H9 (cell line): ENCODE measurements at regions not wholly inside any gene's neighbourhood (a gene's known extent, or its start where the extent isn't known, plus 50 kb on each side); places are given as distances from the start of the nearest gene placed in this dataset.

ENCODE experiments used
- DNase-seq: peaks from one replicate; pipeline ENCODE4 v3.0.0-alpha.2; 2017
- H2AFZ ChIP-seq: one replicate; pipeline ENCODE4 v1.6.1; 2013; ENCODE audit warnings: mild to moderate bottlenecking, low read length, control low read depth, moderate library complexity
- H2AK5ac ChIP-seq: 2 replicates; pipeline ENCODE4 v1.6.1; 2013; ENCODE audit warnings: low read length, control low read depth, mixed read lengths; ENCODE audit not compliant: insufficient read length
- H2BK120ac ChIP-seq: one replicate; pipeline ENCODE4 v1.6.1; 2013; ENCODE audit warnings: low read depth, mild to moderate bottlenecking, low read length, control low read depth, inconsistent platforms; ENCODE audit not compliant: poor library complexity, severe bottlenecking
- H2BK12ac ChIP-seq: 2 replicates; pipeline ENCODE4 v1.6.1; 2013; ENCODE audit warnings: low read length, control low read depth, mixed read lengths, low read depth; ENCODE audit not compliant: insufficient read length
- H2BK15ac ChIP-seq: 2 replicates; pipeline ENCODE4 v1.6.1; 2013; ENCODE audit warnings: low read depth, low read length, control low read depth
- H2BK20ac ChIP-seq: one replicate; pipeline ENCODE4 v1.6.1; 2013; ENCODE audit warnings: low read depth, mild to moderate bottlenecking, low read length, control low read depth, inconsistent platforms; ENCODE audit not compliant: poor library complexity, severe bottlenecking
- H2BK5ac ChIP-seq: 2 replicates; pipeline ENCODE4 v1.6.1; 2013; ENCODE audit warnings: low read length, control low read depth, mixed read lengths; ENCODE audit not compliant: insufficient read length
- H3K14ac ChIP-seq: 2 replicates; pipeline ENCODE4 v1.6.1; 2013; ENCODE audit warnings: low read length, control low read depth; ENCODE audit not compliant: insufficient read depth
- H3K18ac ChIP-seq: 2 replicates; pipeline ENCODE4 v1.6.1; 2013; ENCODE audit warnings: low read depth, mild to moderate bottlenecking, mixed read lengths, low read length, control low read depth; ENCODE audit not compliant: insufficient read length
- H3K23ac ChIP-seq: 2 replicates; pipeline ENCODE4 v1.6.1; 2013; ENCODE audit warnings: low read length, control low read depth, mixed read lengths, low read depth; ENCODE audit not compliant: insufficient read length
- H3K23me2 ChIP-seq: 2 replicates; pipeline ENCODE4 v1.6.1; 2013; ENCODE audit warnings: low read depth, mild to moderate bottlenecking, mixed read lengths, low read length, control low read depth; ENCODE audit not compliant: insufficient read length, poor library complexity, severe bottlenecking
- H3K27ac ChIP-seq: 2 replicates; pipeline ENCODE4 v1.5.1; 2013; ENCODE audit warnings: low read length, control low read depth, mixed read lengths, low read depth; ENCODE audit not compliant: insufficient read length
- H3K27me3 ChIP-seq: 2 replicates; pipeline ENCODE4 v1.6.1; 2013; ENCODE audit warnings: low read length, control low read depth, inconsistent platforms; ENCODE audit not compliant: insufficient read depth
- H3K4ac ChIP-seq: 2 replicates; pipeline ENCODE4 v1.6.1; 2013; ENCODE audit warnings: low read depth, mild to moderate bottlenecking, control low read depth, inconsistent platforms, low read length, moderate library complexity
- H3K4me1 ChIP-seq: 2 replicates; pipeline ENCODE4 v1.6.1; 2013; ENCODE audit warnings: low read length, control low read depth, inconsistent platforms; ENCODE audit not compliant: insufficient read depth
- H3K4me2 ChIP-seq: 2 replicates; pipeline ENCODE4 v1.6.1; 2013; ENCODE audit warnings: low read length, control low read depth, mixed read lengths; ENCODE audit not compliant: insufficient read length, insufficient read depth
- H3K56ac ChIP-seq: 2 replicates; pipeline ENCODE4 v1.6.1; 2013; ENCODE audit warnings: low read depth, mild to moderate bottlenecking, mixed read lengths, low read length, control low read depth; ENCODE audit not compliant: insufficient read length
- H3K79me1 ChIP-seq: 2 replicates; pipeline ENCODE4 v1.6.1; 2013; ENCODE audit warnings: low read depth, mild to moderate bottlenecking, moderate library complexity, low read length, control low read depth, inconsistent platforms; ENCODE audit not compliant: insufficient read depth, poor library complexity, severe bottlenecking
- H3K79me2 ChIP-seq: 2 replicates; pipeline ENCODE4 v1.6.1; 2013; ENCODE audit warnings: low read length, control low read depth, inconsistent platforms; ENCODE audit not compliant: insufficient read depth
- H3K9ac ChIP-seq: 2 replicates; pipeline ENCODE4 v1.6.1; 2013; ENCODE audit warnings: low read length, control low read depth, mixed read lengths; ENCODE audit not compliant: insufficient read length; ENCODE audit errors: extremely low read depth
- H3K9me3 ChIP-seq: one replicate; pipeline ENCODE4 v1.6.1; 2013; ENCODE audit warnings: low read depth, low read length, inconsistent platforms; ENCODE audit not compliant: control insufficient read depth
- H3T11ph ChIP-seq: one replicate; pipeline ENCODE4 v1.6.1; 2013; ENCODE audit warnings: mild to moderate bottlenecking, low read length, control low read depth, inconsistent platforms
- H4K20me1 ChIP-seq: one replicate; pipeline ENCODE4 v1.6.1; 2013; ENCODE audit not compliant: control insufficient read depth, insufficient read length, insufficient read depth
- H4K5ac ChIP-seq: 2 replicates; pipeline ENCODE4 v1.6.1; 2013; ENCODE audit warnings: low read depth, mild to moderate bottlenecking, mixed read lengths, low read length, control low read depth; ENCODE audit not compliant: insufficient read length
- H4K8ac ChIP-seq: replicated peaks from 2 replicates; pipeline ENCODE4 v1.6.1; 2013; ENCODE audit warnings: low read length, control low read depth, mixed read lengths, low read depth; ENCODE audit not compliant: insufficient read length
- H4K91ac ChIP-seq: 2 replicates; pipeline ENCODE4 v1.6.1; 2013; ENCODE audit warnings: low read depth, mild to moderate bottlenecking, moderate library complexity, mixed read lengths, low read length, control low read depth; ENCODE audit not compliant: insufficient read length
- H3K27ac Mint-ChIP-seq, 3 experiments: 2 replicates in 2 of 3; 3 replicates in 1 of 3; pipeline ENCODE4 v1.8.0; 2020 to 2021; ENCODE audit warnings: mixed read lengths in 3 of 3, mild to moderate bottlenecking in 1 of 3, moderate library complexity in 1 of 3
- H3K27me3 Mint-ChIP-seq: 2 replicates; pipeline ENCODE4 v1.8.0; 2021; ENCODE audit warnings: low read depth, mild to moderate bottlenecking, moderate library complexity, mixed read lengths
- H3K36me3 Mint-ChIP-seq, 3 experiments: 2 replicates in 2 of 3; 3 replicates in 1 of 3; pipeline ENCODE4 v1.8.0; 2020 to 2021; ENCODE audit warnings: low read depth in 3 of 3, mixed read lengths in 3 of 3; ENCODE audit not compliant: insufficient read depth in 1 of 3
- H3K4me1 Mint-ChIP-seq, 2 experiments: 2 replicates each; pipeline ENCODE4 v1.8.0; 2020; ENCODE audit warnings: mixed read lengths in 2 of 2
- H3K4me3 Mint-ChIP-seq, 2 experiments: 2 replicates in 1 of 2; 3 replicates in 1 of 2; pipeline ENCODE4 v1.8.0; 2020 to 2021; ENCODE audit warnings: mild to moderate bottlenecking in 2 of 2, mixed read lengths in 2 of 2, moderate library complexity in 1 of 2
- H3K9me3 Mint-ChIP-seq, 2 experiments: 2 replicates in 1 of 2; 3 replicates in 1 of 2; pipeline ENCODE4 v1.8.0; 2020; ENCODE audit warnings: mild to moderate bottlenecking in 2 of 2, mixed read lengths in 2 of 2, moderate library complexity in 1 of 2
- CTCF ChIP-seq: fragments of 200-600 bp; sonication (generic); conservative IDR thresholded peaks from 3 replicates; pipeline ENCODE4 v1.8.0; 2021; ENCODE audit warnings: antibody characterized with exemption, mild to moderate bottlenecking
- WGBS: extraction: QIAGEN DNeasy Blood & Tissue Kit; methylation state at CpG from one replicate; pipeline ENCODE4 v1.1.7; 2013; ENCODE audit warnings: missing lambda C conversion rate, low lambda C conversion rate, mixed read lengths; ENCODE audit not compliant: insufficient read length; ENCODE audit errors: extremely low coverage; 5-methylcytosine and 5-hydroxymethylcytosine counted together

DNA sequence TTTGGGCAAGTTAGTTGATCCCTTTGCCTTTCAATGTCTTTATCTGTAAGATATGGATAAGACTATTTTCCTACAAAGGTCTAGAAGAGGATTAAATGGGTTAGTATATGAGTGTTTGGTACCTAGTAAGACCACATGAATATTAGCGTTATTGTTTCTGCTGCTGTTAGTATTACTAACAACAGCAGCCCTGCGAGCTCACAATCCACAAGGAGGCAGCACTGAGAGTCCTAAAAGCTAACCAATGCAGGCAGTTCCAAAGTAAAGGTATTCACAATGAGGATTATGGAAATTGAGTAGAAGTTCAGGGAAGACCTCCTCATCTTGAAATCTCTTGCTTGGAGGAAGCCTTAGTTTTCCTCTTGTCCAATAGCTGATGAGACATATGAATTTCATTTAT is 248.9 kb downstream of the TDRD15 start:
- WGBS, result no CpG with 5 or more reads among the region's 2 CpGs
- H2BK20ac ChIP-seq, result no peak overlapping the region
- Mint-ChIP-seq H3K27ac (no peak overlapping the region), H3K9me3 (no peaks in the 10 kb centered on the region), H3K36me3 (no peaks in the 10 kb centered on the region; a peak in 1 of 7 replicates), H3K4me3 (no peak overlapping the region), H3K27me3 (no peaks in the 10 kb centered on the region), H3K4me1 (peaks cover 8 to 20% of the 10 kb centered on the region in 2 experiments)
- TF ChIP-seq CTCF, result peak; percentile 81
- H3K79me2 ChIP-seq, result no peaks in the 10 kb centered on the region
- no peaks in the 10 kb centered on the region for H3K9me3 ChIP-seq
- H4K5ac ChIP-seq, result no peak overlapping the region
- H3K79me1 ChIP-seq, result no peaks in the 10 kb centered on the region
- H3K4ac ChIP-seq, result no peak overlapping the region
- H2BK12ac ChIP-seq, result no peak overlapping the region
- no peak overlapping the region for H3K18ac ChIP-seq
- H2BK15ac ChIP-seq, result no peak overlapping the region
- no peak overlapping the region for H2BK5ac ChIP-seq
- H2BK120ac ChIP-seq, result no peak overlapping the region
- no peaks in the 10 kb centered on the region for H3K27me3 ChIP-seq
- no peak overlapping the region for H3T11ph ChIP-seq
- H4K8ac ChIP-seq, result no peak overlapping the region
- no peak overlapping the region for H2AK5ac ChIP-seq
- no peak overlapping the region for H4K91ac ChIP-seq
- no peaks in the 10 kb centered on the region for H3K4me1 ChIP-seq
- no peak overlapping the region for H3K56ac ChIP-seq
- DNase-seq, result peak; percentile 53
- H3K27ac ChIP-seq, result no peak overlapping the region
- H3K9ac ChIP-seq, result no peak overlapping the region
- H3K14ac ChIP-seq, result no peak overlapping the region
- no peak overlapping the region for H2AFZ ChIP-seq
- no peak overlapping the region for H3K4me2 ChIP-seq
- no peak overlapping the region for H3K23ac ChIP-seq
- no peaks in the 10 kb centered on the region for H4K20me1 ChIP-seq
- H3K23me2 ChIP-seq, result no peaks in the 10 kb centered on the region
